Tibial nerve (tissue), 4 donors: ENCODE measurements at regions not wholly inside any gene's neighbourhood (a gene's known extent, or its start where the extent isn't known, plus 50 kb on each side); places are given as distances from the start of the nearest gene placed in this dataset.
"Not testable (repeated sequence)": the region's sequence is repeated elsewhere in the genome, so short reads cannot be mapped to it uniquely, and the experiment has no call there.

Experiments
- DNase-seq, 2 donors: peaks; one replicate each; pipeline ENCODE4 v3.0.0-alpha.2; 2019; ENCODE audit warnings: low spot score in 2 of 2
- H3K27ac ChIP-seq, 4 donors: fragments of 200-600 bp; sonication (generic) in 3 of 4; one replicate each; pipeline ENCODE4 v1.5.1; 2017 to 2019; ENCODE audit warnings: mild to moderate bottlenecking in 1 of 4
- H3K27me3 ChIP-seq, 2 donors: fragments of 200-600 bp; sonication (generic) in 1 of 2; one replicate each; pipeline versions ENCODE4 v1.5.1 to v1.6.0; 2017 to 2019
- H3K36me3 ChIP-seq, 3 donors: fragments of 200-600 bp; sonication (generic); one replicate each; pipeline ENCODE4 v1.5.1; 2018 to 2019
- H3K4me1 ChIP-seq, 4 donors: fragments of 200-600 bp; sonication (generic) in 3 of 4; one replicate each; pipeline ENCODE4 v1.5.1; 2017 to 2019
- H3K4me3 ChIP-seq, 4 donors: fragments of 200-600 bp; sonication (generic) in 3 of 4; one replicate each; pipeline ENCODE4 v1.5.1; 2017 to 2019; ENCODE audit warnings: mild to moderate bottlenecking in 1 of 4, moderate library complexity in 1 of 4
- H3K9me3 ChIP-seq, 4 donors: fragments of 200-600 bp; sonication (generic) in 3 of 4; one replicate each; pipeline ENCODE4 v1.5.1; 2017 to 2019
- CTCF ChIP-seq, 5 experiments: fragments of 200-600 bp in 3 of 5; fragments of 450-650 bp in 2 of 5; sonication (generic) in 3 of 5; IDR thresholded peaks; one replicate each; pipeline ENCODE4 v1.5.1; 2016 to 2019; ENCODE audit warnings: antibody characterized with exemption in 5 of 5, mild to moderate bottlenecking in 3 of 5, moderate library complexity in 2 of 5
- EP300 ChIP-seq, 2 donors: sonication (generic); formaldehyde crosslinking; IDR thresholded peaks; one replicate each; pipeline ENCODE4 v1.6.1; 2017; ENCODE audit warnings: antibody characterized with exemption in 2 of 2, mild to moderate bottlenecking in 1 of 2
- POLR2A ChIP-seq, 2 donors: fragments of 450-650 bp; IDR thresholded peaks; one replicate each; pipeline ENCODE4 v1.6.1; 2017; ENCODE audit warnings: antibody characterized with exemption in 2 of 2, mild to moderate bottlenecking in 2 of 2, moderate library complexity in 2 of 2
- WGBS, 2 donors: methylation state at CpG; one replicate each; pipeline ENCODE4 v1.1.5; 2018; 5-methylcytosine and 5-hydroxymethylcytosine counted together

- no peak for TF ChIP-seq EP300 (IDR thresholded peaks at IDR 0.05)
- no peak for TF ChIP-seq CTCF (IDR thresholded peaks at IDR 0.05)
- no peak for TF ChIP-seq POLR2A (IDR thresholded peaks at IDR 0.05)
- H3K27ac ChIP-seq, result no peak overlapping the region
- H3K9me3 ChIP-seq, result no peaks in the 10 kb centered on the region
- H3K4me1 ChIP-seq, result no peaks in the 10 kb centered on the region
- no peak for DNase-seq
- H3K4me3 ChIP-seq, result no peak overlapping the region
- WGBS, 2 donors, result 86 to 87% methylated on average over 8 of the region's 8 CpGs
- H3K27me3 ChIP-seq, result no peaks in the 10 kb centered on the region
- H3K36me3 ChIP-seq, result no peaks in the 10 kb centered on the region
These were observed 61.9 kb upstream of the ATXN1 start for GRCh38 chr6:16822975-16823717.

GRCh38 chr6:16822529-16822928 is 61.3 kb upstream of the ATXN1 start:
- H3K27ac ChIP-seq, result no peak overlapping the region
- H3K4me1 ChIP-seq, result no peaks in the 10 kb centered on the region
- TF ChIP-seq EP300 (IDR thresholded peaks at IDR 0.05) (no peak), CTCF (IDR thresholded peaks at IDR 0.05) (no peak), POLR2A (IDR thresholded peaks at IDR 0.05) (no peak)
- no peaks in the 10 kb centered on the region for H3K9me3 ChIP-seq
- no peak for DNase-seq
- no peak overlapping the region for H3K4me3 ChIP-seq
- 92 to 94% methylated on average over 2 of the region's 2 CpGs for WGBS, 2 donors
- H3K36me3 ChIP-seq, result no peaks in the 10 kb centered on the region
- no peaks in the 10 kb centered on the region for H3K27me3 ChIP-seq

GRCh38 chr6:16821834-16822264 is 60.6 kb upstream of the ATXN1 start:
- H3K27me3 ChIP-seq, result no peaks in the 10 kb centered on the region
- H3K36me3 ChIP-seq, result no peaks in the 10 kb centered on the region
- WGBS, 2 donors, result 93 to 95% methylated on average over 5 of the region's 5 CpGs
- no peaks in the 10 kb centered on the region for H3K9me3 ChIP-seq
- no peak overlapping the region for H3K4me3 ChIP-seq
- no peaks in the 10 kb centered on the region for H3K4me1 ChIP-seq
- no peak for TF ChIP-seq POLR2A (IDR thresholded peaks at IDR 0.05)
- no peak for TF ChIP-seq EP300 (IDR thresholded peaks at IDR 0.05)
- TF ChIP-seq CTCF (IDR thresholded peaks at IDR 0.05), result no peak
- DNase-seq, result no peak
- H3K27ac ChIP-seq, result no peak overlapping the region

- 94 to 95% methylated on average over 3 of the region's 3 CpGs for WGBS, 2 donors
These were observed 59.0 kb upstream of the ATXN1 start for GRCh38 chr6:16820262-16820661.

GRCh38 chr6:16819752-16820151 is 58.5 kb upstream of the ATXN1 start:
- H3K27ac ChIP-seq, result no peak overlapping the region
- no peak overlapping the region for H3K4me3 ChIP-seq
- TF ChIP-seq CTCF (IDR thresholded peaks at IDR 0.05) (no peak), EP300 (IDR thresholded peaks at IDR 0.05) (no peak), POLR2A (IDR thresholded peaks at IDR 0.05) (no peak)
- no peak for DNase-seq
- no peaks in the 10 kb centered on the region for H3K27me3 ChIP-seq
- H3K4me1 ChIP-seq, result no peaks in the 10 kb centered on the region
- H3K9me3 ChIP-seq, result no peaks in the 10 kb centered on the region
- no peaks in the 10 kb centered on the region for H3K36me3 ChIP-seq
- WGBS, 2 donors, result 80 to 83% methylated on average over 3 of the region's 3 CpGs

More at GRCh38 chr6:16820262-16820661, 59.0 kb upstream of the ATXN1 start:
- not testable (repeated sequence) for H3K27me3 ChIP-seq, H3K9me3 ChIP-seq, DNase-seq, H3K27ac ChIP-seq, H3K4me3 ChIP-seq, H3K4me1 ChIP-seq, H3K36me3 ChIP-seq
